ENCODE measurements at regions not wholly inside any gene's neighbourhood (a gene's known extent, or its start where the extent isn't known, plus 50 kb on each side); places are given as distances from the start of the nearest gene placed in this dataset.
"Not testable (repeated sequence)": the region's sequence is repeated elsewhere in the genome, so short reads cannot be mapped to it uniquely, and the experiment has no call there.

- no peak for DNase-seq
Measured at GRCh38 chr12:88733008-88733407, 152.7 kb upstream of the KITLG start.

DNA sequence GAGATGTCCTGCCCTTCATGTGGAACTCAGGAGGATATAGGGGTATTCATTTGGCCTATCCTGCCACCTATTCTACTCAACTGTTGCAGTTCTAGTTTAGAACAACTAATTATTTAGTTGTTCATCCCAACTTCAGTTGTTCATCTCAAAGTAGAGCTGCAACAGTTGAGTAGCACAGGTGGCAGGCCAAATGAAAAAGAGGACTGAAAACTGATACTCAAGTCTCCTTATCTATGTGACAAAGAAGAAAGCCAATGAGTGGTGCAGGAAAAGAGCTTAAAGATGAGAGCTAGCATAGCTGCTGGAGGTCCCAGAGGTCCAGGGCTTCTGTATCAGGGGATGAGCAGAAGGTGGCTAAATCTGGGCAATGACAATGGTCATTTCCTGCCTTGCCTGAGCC is 148.9 kb upstream of the KITLG start:
- no peak for DNase-seq

DNA sequence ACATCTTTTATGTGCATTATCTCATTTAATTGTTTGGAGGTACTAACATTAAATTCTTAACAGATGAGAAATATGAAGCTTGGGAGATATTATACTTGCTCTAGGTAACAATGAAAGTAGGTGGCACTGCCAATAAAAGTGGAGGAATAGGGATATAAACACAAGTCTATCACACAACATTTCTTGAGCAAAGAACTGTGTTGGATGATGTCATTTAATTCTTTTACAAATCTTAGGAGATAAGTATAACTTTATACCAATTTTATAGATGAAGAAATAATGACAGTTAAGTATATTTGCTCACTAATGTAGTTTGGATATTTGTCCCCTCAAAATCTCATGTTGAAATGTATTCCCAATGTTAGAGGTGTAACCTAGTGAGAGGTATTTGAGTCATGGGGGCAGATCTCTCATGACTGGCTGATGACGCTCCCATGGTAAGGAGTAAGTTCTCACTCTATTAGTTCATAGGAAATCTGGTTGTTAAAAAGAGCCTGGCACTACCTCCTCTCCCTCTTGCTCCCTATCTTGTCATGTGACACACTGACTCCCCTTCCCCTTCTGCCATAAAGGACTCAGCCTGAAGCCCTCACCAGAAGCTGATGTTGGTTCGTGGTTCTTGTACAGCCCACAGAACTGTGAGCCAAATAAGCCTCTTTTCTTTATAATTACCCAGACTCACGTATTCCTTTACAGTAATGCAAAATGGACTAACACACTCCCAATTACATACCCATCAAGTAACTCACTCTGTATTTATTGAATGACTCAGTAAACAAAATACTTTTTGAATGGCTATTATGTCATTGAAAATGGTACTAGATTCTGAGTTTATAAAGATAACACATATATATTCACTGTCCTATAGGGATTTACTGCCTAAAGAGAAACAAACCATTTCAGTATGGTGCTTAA is 146.8 kb upstream of the KITLG start:
- DNase-seq, result no peak

DNA sequence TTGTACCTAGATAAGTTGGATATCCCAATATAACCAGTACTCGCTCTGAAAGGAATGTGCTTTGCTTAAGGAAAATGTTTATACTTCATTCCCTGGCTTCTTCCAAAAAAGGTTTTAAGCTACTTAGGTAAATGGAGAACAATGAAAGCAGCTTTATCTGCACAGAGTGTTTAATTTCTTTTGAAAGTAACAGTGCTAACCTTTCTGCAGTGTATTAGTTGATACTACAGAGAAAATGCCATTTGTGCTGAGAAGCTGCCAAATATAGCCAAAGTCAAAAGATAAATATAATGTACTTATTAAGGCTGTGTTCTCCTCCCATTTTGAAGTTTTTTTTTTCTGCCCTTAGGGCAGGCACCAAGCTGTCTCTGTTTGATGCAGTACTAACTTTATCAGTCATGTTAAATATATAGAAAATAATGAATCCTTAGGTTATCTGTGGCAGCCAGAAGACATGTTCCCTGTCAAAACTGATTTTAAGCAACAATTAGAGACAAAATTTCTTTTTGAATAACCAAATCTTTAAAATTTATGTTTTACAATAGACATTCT is 145.4 kb upstream of the KITLG start:
- DNase-seq, result no peak

- DNase-seq, result no peak
Measured at GRCh38 chr12:88723219-88723618, 142.9 kb upstream of the KITLG start.

DNA sequence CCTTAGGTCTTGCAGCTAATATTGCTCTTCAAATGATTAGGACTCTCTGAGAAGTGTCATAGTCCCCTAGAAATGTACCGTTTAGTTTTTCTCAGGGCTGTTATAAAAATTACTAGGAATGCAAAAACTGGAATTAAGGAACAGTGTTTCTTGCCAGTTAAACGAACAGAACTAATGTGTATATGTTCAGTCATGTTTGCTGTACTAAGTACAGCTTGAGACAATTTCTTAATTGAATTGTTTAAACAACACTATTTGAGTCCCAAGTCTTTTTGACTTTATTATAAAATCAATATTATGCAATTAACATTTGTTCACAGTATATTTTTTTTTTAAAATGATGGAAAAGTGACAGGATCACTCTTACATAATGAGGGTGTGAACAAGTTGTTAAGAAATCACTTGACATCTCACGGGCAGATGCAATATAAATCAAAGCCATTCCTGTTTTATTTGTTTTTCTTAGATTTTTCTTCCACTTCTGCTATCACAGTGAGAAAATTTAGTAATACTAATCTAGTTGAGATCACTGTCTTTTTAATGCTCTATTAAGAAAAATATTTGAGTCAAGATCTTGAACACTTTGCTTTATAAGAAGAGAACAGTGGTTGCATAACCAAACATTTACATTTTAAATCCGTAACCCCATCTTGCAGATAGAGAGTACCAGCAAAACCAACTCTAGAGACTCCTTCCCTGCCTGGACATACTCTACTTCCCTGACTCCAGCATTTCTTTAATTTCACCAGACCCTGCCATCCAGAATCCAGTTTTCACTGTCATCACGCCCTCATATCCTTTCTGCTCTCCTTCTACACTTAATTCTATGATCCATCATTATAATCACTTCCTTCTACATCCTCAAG is 140.7 kb upstream of the KITLG start:
- DNase-seq, result no peak

GRCh38 chr12:88720231-88720630 is 140.0 kb upstream of the KITLG start:
- no peak for DNase-seq

DNA sequence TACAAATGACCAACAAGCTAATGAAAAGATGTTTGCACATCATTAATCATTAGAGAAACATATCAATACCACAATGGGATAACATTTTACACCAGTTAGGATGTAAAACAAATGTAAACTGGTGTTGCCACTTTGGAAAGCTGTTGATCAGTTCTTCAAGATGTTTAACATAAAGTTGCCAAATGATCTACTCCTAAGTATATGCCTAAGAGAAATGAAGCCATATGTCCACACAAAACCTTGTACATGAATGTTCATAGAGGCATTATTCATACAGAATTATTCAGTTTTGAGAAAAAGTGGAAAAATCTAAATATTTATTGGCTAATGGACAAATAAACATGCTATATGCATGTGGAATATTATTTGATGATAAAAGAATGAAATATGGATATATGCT is 136.9 kb upstream of the KITLG start:
- DNase-seq, result no peak

DNA sequence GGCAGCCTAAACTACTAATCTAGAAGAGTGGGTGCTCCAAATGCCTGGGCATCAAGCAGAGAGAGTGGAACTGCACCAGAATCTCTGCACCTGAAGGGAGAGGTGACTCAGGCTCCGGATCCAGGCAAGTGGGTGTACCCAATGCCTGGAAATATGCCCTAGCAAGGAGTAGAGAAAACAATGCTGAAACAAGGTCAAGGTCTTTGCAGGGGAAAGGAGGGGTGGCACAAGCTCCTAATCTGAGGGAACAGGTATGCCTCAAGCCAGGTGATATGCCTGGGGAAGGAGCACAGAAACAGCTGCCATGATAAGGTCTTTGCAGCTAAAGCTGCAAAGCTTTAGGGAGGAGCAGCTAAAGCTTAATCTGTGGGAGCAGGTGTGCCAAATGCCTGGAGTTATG is 136.0 kb upstream of the KITLG start:
- DNase-seq, result no peak

DNA sequence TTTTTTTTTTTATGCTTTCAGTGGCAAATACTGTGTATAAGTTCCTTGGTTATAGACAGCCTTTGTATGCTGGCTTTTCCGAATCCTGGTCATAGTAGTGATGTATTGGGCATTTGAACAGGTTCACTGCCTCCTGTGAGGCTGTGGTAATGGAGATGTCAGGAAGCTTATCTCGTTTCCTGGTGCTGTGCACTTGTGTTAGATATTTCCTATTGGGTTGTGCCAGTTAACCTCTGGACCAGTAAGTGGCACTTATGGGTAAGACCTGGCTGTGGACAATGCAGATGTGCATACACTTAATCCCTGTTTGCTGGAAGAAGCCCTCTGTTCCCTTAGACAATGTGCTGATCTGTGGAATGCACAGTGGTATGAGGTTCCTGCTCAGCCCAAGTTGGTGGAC is 135.4 kb upstream of the KITLG start:
- DNase-seq, result no peak

DNA sequence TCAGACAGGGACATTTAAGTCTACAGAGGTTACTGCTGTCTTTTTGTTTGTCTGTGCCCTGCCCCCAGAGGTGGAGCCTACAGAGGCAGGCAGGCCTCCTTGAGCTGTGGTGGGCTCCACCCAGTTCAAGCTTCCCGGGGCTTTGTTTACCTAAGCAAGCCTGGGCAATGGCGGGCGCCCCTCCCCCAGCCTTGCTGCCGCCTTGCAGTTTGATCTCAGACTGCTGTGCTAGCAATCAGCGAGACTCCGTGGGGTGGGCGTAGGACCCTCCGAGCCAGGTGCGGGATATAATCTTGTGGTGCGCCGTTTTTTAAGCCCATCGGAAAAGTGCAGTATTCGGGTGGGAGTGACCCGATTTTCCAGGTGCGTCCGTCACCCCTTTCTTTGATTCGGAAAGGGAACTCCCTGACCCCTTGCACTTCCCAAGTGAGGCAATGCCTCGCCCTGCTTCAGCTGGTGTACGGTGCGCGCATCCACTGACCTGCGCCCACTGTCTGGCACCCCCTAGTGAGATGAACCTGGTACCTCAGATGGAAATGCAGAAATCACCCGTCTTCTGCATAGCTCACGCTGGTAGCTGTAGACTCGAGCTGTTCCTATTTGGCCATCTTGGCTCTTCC is 134.1 kb upstream of the KITLG start:
- not testable (repeated sequence) for DNase-seq

DNA sequence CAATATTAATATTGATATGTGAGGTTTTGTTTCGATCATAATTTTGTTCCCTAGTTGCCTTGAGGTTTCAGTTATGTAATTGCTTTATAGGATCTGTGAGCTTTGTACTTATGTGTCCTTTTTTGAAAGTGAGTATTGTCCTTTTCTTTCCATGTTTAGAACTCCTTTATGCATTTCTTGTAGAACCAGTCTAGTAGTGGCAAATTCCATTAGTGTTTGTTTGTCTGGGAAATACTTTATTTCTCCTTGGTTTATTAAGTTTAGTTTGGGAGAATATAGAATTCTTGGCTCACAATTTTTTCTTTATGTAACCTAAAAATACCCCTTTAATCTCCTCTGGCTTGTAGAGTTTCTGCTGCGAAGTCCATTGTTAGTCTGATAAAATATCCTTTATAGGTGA is 127.5 kb upstream of the KITLG start:
- DNase-seq, result no peak

DNA sequence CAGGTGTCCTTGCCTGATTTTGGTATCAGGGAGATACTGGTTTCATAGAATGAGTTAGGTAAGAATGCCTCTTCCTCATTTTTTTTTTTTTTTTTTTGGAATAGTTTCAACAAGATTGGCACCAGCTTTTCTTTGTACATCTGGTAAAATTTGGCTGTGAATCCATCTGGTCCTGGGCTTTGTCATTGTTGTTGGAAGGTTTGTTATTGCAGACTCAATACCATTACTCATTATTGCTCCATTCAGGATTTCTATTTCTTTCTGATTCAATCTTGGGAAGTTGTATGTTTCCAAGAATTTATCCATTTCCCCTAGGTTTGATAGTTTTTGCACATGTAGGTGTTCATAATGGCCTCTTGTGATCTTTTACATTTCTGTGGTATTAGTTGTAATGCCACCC is 126.0 kb upstream of the KITLG start:
- no peak for DNase-seq

DNA sequence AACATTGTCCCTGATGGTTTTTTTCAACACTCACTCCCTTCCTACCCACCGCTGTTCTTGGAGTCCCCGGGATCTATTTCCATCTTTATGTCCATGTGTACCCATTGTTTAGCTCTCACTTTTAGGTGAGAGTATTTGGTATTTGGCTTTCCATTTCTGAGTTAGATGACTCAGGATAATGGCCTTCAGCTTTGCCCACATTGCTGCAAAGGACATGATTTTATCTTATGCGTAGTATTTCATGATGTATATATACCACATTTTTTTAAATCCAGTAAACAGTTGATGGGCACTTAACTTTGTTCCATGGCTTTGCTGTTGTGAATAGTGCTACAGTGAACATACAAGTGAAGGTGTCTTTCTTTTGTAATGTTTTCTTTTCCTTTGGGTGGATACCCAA is 123.5 kb upstream of the KITLG start:
- no peak for DNase-seq

GRCh38 chr12:88698471-88698870 is 118.2 kb upstream of the KITLG start:
- no peak for DNase-seq

- DNase-seq, result no peak
Measured at GRCh38 chr12:88693837-88694445, 113.7 kb upstream of the KITLG start.

- DNase-seq, result no peak
Measured at GRCh38 chr12:88691811-88692210, 111.5 kb upstream of the KITLG start.

- no peak for DNase-seq
Measured at GRCh38 chr12:88684610-88685009, 104.3 kb upstream of the KITLG start.

DNA sequence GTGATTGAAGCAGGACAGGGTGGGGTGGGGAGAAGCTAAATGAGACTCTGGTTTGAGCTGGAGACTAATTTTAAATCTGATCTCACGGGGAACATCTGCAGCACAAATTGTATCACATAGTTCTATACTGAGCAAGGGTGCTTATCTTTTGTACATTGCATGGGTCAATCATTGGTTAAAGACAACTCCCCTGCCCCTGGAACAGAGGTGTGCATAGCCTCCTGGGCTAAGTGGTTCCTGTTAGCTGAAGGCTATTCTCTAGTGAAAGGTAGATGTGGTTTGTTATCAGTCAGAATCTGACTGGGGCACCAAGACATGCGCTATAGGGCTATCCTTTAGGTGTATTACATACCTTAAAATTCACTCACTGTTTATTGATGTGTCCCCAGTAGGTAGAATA is 103.9 kb upstream of the KITLG start:
- DNase-seq, result no peak

- DNase-seq, result no peak
Measured at GRCh38 chr12:88683628-88684027, 103.4 kb upstream of the KITLG start.

DNA sequence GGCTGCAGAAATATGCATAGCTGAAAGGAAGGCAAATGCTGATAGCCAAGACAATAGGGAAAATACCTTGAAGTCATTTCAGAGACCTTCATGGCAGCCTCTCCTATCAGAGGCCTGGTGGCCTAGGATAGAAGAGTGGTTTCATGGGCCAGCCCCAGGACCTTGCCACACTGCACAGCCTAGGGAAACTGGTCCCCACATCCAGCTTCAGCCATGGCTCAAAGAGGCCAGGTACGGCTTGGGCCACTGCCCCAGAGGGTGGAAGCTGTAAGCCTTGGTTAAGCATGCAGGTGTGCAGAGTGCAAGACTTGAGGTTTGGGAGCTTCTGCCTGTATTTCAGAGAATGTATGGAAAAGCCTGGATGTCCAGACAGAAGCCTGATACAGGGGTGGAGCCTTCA is 101.0 kb upstream of the KITLG start:
- no peak for DNase-seq

GRCh38 chr12:88677464-88677863 is 97.2 kb upstream of the KITLG start:
- no peak for DNase-seq

DNA sequence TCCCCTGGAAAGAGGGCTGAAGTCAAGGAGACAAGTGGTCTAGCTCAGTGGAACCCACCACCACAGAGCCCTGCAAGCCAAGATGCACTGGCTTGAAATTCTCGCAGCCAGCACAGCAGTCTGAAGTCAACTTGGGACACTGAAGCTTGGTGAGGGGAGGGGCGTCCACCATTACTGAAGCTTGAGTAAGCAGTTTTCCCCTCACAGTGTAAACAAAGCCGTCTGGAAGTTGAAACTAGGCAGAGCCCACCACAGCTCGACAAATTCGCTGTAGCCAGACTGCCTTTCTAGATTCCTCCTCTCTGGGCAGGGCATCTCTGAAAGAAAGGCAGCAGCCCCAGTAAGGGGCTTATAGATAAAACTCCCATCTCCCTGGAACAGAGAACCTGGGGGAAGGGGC is 87.3 kb upstream of the KITLG start:
- not testable (repeated sequence) for DNase-seq

Data from CD4-positive, alpha-beta T cell treated with Interferon gamma for 1 hour (primary cell).